ENCODE measurements at regions not wholly inside any gene's neighbourhood (a gene's known extent, or its start where the extent isn't known, plus 50 kb on each side); places are given as distances from the start of the nearest gene placed in this dataset.
A peak's percentile ranks its signal among the peaks of the same experiment; 100 is the strongest.

DNA sequence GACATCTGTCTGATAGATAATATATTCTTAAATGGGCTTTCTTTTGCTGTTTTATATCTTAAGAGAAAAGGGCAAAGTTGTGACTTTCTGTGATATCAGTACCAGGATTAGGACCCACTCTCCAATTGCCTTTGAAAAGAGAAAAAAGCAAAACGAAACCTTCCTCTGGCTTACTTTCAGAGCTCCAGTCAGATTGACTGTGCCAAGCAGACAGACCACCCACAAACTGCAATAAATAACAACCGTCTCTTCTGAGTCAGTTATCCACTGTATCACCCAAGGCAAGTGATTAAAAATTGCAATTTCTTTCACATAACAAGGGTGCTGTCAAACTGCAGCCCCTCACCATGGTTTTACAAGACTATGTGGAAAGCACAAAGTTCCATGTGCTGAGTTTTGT, 230.5 kb upstream of the SETBP1 start:
- TF ChIP-seq, protein P1, sequence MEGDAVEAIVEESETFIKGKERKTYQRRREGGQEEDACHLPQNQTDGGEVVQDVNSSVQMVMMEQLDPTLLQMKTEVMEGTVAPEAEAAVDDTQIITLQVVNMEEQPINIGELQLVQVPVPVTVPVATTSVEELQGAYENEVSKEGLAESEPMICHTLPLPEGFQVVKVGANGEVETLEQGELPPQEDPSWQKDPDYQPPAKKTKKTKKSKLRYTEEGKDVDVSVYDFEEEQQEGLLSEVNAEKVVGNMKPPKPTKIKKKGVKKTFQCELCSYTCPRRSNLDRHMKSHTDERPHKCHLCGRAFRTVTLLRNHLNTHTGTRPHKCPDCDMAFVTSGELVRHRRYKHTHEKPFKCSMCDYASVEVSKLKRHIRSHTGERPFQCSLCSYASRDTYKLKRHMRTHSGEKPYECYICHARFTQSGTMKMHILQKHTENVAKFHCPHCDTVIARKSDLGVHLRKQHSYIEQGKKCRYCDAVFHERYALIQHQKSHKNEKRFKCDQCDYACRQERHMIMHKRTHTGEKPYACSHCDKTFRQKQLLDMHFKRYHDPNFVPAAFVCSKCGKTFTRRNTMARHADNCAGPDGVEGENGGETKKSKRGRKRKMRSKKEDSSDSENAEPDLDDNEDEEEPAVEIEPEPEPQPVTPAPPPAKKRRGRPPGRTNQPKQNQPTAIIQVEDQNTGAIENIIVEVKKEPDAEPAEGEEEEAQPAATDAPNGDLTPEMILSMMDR (IDR thresholded peaks at IDR 0.05) = no peak
- intact Hi-C loops (cut with DNase I) = no loop called here

DNA sequence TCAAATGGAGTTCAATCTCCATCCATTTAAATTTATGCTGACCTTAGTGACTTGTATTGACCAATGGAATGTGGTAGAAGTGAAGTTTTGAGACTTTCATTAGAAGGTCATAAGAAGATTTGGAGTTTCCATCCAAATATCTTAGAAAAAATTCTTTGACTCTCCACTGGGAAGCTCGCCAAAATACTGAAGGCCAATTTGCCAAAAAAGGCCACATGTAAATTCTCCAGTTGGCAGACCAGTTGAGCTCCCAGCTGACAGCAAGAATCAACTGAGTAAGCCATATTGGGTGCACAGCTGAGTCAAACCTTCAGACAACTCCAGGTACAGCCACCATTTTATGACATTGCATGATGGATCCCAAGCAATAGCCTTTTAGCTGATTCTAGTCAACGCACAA, 228.3 kb upstream of the SETBP1 start:
- no peak for DNase-seq
- TF ChIP-seq, protein P1 (IDR thresholded peaks at IDR 0.05) = no peak

More for the DNA sequence above, 230.5 kb upstream of the SETBP1 start:
- H3K36me3 ChIP-seq = no peaks in the 10 kb centered on the region
- H3K27me3 ChIP-seq (ENCODE audit: low read depth) = no peaks in the 10 kb centered on the region
- H3K27ac ChIP-seq = no peak overlapping the region
- H3K4me3 ChIP-seq = no peak overlapping the region
- no peaks in the 10 kb centered on the region for H3K9me3 ChIP-seq
- ATAC-seq (no peak), DNase-seq (no peak)
- H3K4me1 ChIP-seq = no peaks in the 10 kb centered on the region

DNA sequence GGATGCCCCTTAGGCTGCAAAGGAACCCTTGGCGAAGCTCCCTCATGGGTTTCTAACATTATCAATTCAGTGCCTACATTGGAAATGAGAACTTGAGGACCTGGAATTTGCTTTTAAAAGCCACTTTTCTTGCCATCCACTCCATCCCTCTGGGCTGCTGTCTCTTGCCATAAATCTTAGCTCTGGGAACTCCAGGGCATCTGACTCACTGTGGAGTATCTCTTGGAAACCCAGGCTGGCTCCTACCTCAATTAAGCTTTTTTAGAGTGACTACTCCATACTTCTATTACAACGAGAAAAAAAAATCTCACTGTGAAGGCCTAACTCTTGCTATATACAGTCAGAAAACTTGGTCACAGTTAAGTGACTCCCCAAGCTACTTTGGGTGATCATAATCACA, 227.2 kb upstream of the SETBP1 start:
- Histone ChIP-seq H3K36me3 (no peaks in the 10 kb centered on the region), H3K4me1 (no peaks in the 10 kb centered on the region), H3K4me3 (no peak overlapping the region), H3K9me3 (no peaks in the 10 kb centered on the region), H3K27me3 (ENCODE audit: low read depth) (no peaks in the 10 kb centered on the region), H3K27ac (no peak overlapping the region)
- DNase-seq = no peak
- intact Hi-C loops (cut with DNase I) = no loop called here
- no peak for ATAC-seq
- TF ChIP-seq, protein P1 (IDR thresholded peaks at IDR 0.05) = no peak

More for the DNA sequence above, 228.3 kb upstream of the SETBP1 start:
- intact Hi-C loops (cut with DNase I) = no loop called here
- H3K36me3 ChIP-seq = no peaks in the 10 kb centered on the region
- H3K9me3 ChIP-seq = no peaks in the 10 kb centered on the region
- no peak overlapping the region for H3K27ac ChIP-seq
- H3K27me3 ChIP-seq (ENCODE audit: low read depth) = no peaks in the 10 kb centered on the region
- no peak overlapping the region for H3K4me3 ChIP-seq
- ATAC-seq = no peak
- no peaks in the 10 kb centered on the region for H3K4me1 ChIP-seq

DNA sequence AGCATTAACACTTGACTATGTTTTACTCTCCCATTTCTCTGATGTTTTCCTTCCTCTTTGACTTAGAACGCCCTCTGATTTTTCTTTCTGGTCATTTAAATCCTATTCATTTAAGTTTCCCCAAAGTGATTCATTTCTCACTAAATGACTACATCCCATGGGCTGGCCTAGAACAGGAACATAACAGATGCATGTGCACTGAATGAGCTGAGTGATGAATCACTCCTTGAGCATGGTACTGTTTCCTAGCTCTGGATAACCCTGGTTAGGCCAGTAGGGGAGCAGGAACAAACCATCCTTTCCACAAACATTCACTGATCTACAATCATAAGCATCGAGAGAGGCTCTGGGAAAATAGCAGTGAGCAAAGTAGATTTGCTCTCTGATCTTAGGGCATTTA, 221.9 kb upstream of the SETBP1 start:
- Histone ChIP-seq H3K9me3 (no peaks in the 10 kb centered on the region), H3K36me3 (no peaks in the 10 kb centered on the region), H3K27me3 (ENCODE audit: low read depth) (no peaks in the 10 kb centered on the region), H3K4me3 (no peak overlapping the region), H3K27ac (no peak overlapping the region), H3K4me1 (no peaks in the 10 kb centered on the region)
- intact Hi-C loops (cut with DNase I) = no loop called here
- TF ChIP-seq, protein P1 (IDR thresholded peaks at IDR 0.05) = no peak
- no peak for ATAC-seq
- no peak for DNase-seq

DNA sequence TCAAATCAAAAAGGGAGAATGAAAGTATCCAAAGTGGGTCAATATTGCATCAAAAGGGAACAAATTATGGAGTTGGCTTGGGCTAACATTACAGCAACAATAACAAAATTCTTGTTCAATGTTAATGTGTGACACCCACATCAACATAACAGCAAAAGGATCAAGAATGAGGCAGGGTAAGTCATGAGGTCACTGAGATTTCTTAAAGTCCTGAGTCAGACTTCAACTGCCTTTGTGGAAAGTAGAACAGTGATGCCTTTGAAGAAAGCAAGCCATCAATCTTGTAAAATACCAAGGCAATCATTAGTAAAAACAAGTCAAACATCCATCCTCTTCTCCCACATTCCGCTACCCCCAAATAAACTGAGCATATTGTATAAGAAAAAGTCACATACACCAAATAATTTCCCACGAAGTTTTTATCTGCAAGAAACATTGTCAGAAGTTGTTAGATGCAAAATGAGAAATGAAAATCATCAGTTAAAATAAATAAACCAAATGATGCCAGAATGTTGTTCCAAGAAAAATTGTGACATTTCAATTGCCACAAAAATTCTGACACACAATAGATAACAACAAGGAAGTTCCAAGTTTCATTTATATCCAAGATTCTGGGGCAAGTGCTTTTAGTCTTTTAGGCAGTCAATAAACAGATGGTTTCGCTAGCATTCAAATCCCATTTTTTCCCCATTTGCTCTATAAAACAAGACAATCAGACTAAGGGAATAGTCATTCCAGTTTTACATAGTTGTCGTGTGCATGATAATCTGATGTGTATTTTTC, 216.1 kb upstream of the SETBP1 start:
- intact Hi-C loops (cut with DNase I) = no loop called here
- no peaks in the 10 kb centered on the region for H3K27me3 ChIP-seq (ENCODE audit: low read depth)
- no peak for DNase-seq
- no peaks in the 10 kb centered on the region for H3K36me3 ChIP-seq
- peak; percentile 33 to 54 for ATAC-seq
- no peak overlapping the region for H3K27ac ChIP-seq
- H3K4me3 ChIP-seq = no peak overlapping the region
- TF ChIP-seq, protein P1 (IDR thresholded peaks at IDR 0.05) = no peak
- H3K4me1 ChIP-seq = no peaks in the 10 kb centered on the region
- no peaks in the 10 kb centered on the region for H3K9me3 ChIP-seq

All from lower lobe of right lung (tissue), 2 donors.